H1 (cell line): ENCODE measurements at regions not wholly inside any gene's neighbourhood (a gene's known extent, or its start where the extent isn't known, plus 50 kb on each side); places are given as distances from the start of the nearest gene placed in this dataset.

Experiments
- CTCF ChIA-PET: fragments of 300-600 bp; sonication (Branson Sonifier 250); formaldehyde crosslinking; loops from one replicate; lab custom pipeline; 2021; ENCODE audit not compliant: partially characterized antibody; lab: Charles Lee
- POLR2A ChIA-PET: fragments of 300-600 bp; sonication (Branson Sonifier 250); formaldehyde crosslinking; loops from one replicate; lab custom pipeline; 2021; ENCODE audit warnings: inconsistent platforms; ENCODE audit not compliant: partially characterized antibody; lab: Charles Lee
- DNase-seq, 2 experiments: peaks; one replicate each; pipeline versions ENCODE4 v3.0.0 to v3.0.0-alpha.2; 2010 to 2022; ENCODE audit warnings: low spot score in 2 of 2, low read depth in 1 of 2, mixed read lengths in 1 of 2
- FAIRE-seq: peaks from 2 replicates; lab custom pipeline; 2011; peaks lifted over from hg19 to GRCh38; lab: Jason Lieb, UNC
- H2AFZ ChIP-seq: 2 replicates; pipeline ENCODE4 v1.8.1; 2012; ENCODE audit warnings: low read length, inconsistent platforms
- H2AK5ac ChIP-seq: 2 replicates; pipeline ENCODE4 v1.6.1; 2013; ENCODE audit warnings: low read depth, low read length
- H2BK120ac ChIP-seq: replicated peaks from 2 replicates; pipeline ENCODE3; 2013; ENCODE audit warnings: low read depth, low read length, inconsistent platforms
- H2BK12ac ChIP-seq: 2 replicates; pipeline ENCODE4 v1.6.1; 2013; ENCODE audit warnings: low read depth, low read length
- H2BK15ac ChIP-seq: 2 replicates; pipeline ENCODE4 v1.6.1; 2013; ENCODE audit warnings: low read length
- H2BK20ac ChIP-seq: 2 replicates; pipeline ENCODE4 v1.6.1; 2013; ENCODE audit warnings: low read length
- H2BK5ac ChIP-seq: 2 replicates; pipeline ENCODE4 v1.6.1; 2013; ENCODE audit warnings: low read depth, low read length
- H3K14ac ChIP-seq: 2 replicates; pipeline ENCODE4 v1.6.1; 2013; ENCODE audit warnings: inconsistent platforms; ENCODE audit not compliant: insufficient read length
- H3K18ac ChIP-seq: 2 replicates; pipeline ENCODE4 v1.6.1; 2013; ENCODE audit warnings: low read length; ENCODE audit errors: extremely low read depth
- H3K23ac ChIP-seq: 2 replicates; pipeline ENCODE4 v1.6.1; 2013; ENCODE audit warnings: inconsistent platforms; ENCODE audit not compliant: insufficient read length
- H3K23me2 ChIP-seq: 2 replicates; pipeline ENCODE4 v1.6.1; 2013; ENCODE audit warnings: low read depth, low read length
- H3K27ac ChIP-seq: 2 replicates; pipeline ENCODE4 v1.6.1; 2011; ENCODE audit warnings: low read depth, low read length, inconsistent platforms
- H3K27me3 ChIP-seq, 4 experiments: replicated peaks in 1 of 4; 1 replicate in 1 of 4; 2 replicates in 3 of 4; pipeline versions ENCODE4 v1.6.1 to v1.8.1; 2011 to 2013; ENCODE audit warnings: low read length in 3 of 4, mild to moderate bottlenecking in 3 of 4, inconsistent platforms in 2 of 4, mixed read lengths in 2 of 4, moderate library complexity in 1 of 4; ENCODE audit not compliant: control insufficient read depth in 3 of 4, insufficient read depth in 3 of 4; ENCODE audit errors: extremely low read depth in 1 of 4
- H3K36me3 ChIP-seq, 4 experiments: 2 replicates each; pipeline versions ENCODE4 v1.6.1 to v1.8.1; 2011 to 2013; ENCODE audit warnings: mild to moderate bottlenecking in 4 of 4, low read length in 3 of 4, moderate library complexity in 2 of 4, control low read depth in 1 of 4, inconsistent platforms in 1 of 4; ENCODE audit not compliant: insufficient read depth in 4 of 4, control insufficient read depth in 2 of 4
- H3K4ac ChIP-seq: replicated peaks from 2 replicates; pipeline ENCODE3; 2013; ENCODE audit warnings: low read length, low read depth, mixed read lengths, inconsistent platforms; ENCODE audit not compliant: insufficient read length
- H3K4me1 ChIP-seq, 4 experiments: replicated peaks in 1 of 4; 1 replicate in 1 of 4; 2 replicates in 3 of 4; pipeline versions ENCODE4 v1.6.1 to v1.8.1; 2011 to 2013; ENCODE audit warnings: low read length in 3 of 4, inconsistent platforms in 2 of 4, mixed read lengths in 1 of 4; ENCODE audit not compliant: insufficient read depth in 4 of 4, control insufficient read depth in 3 of 4
- H3K4me2 ChIP-seq, 2 experiments: 2 replicates each; pipeline versions ENCODE4 v1.6.1 to v1.8.1; 2011 to 2013; ENCODE audit warnings: low read depth in 2 of 2, low read length in 2 of 2, control low read depth in 1 of 2, inconsistent platforms in 1 of 2, mild to moderate bottlenecking in 1 of 2; ENCODE audit not compliant: insufficient read depth in 1 of 2
- H3K4me3 ChIP-seq, 4 experiments: fragments of 200-600, 300-600 bp in 1 of 4; sonication (generic), shearing (Covaris generic), sonication (Bioruptor Twin) in 1 of 4; 2 replicates each; pipeline versions ENCODE4 v1.5.1 to v1.8.1; 2011 to 2016; ENCODE audit warnings: low read length in 4 of 4, low read depth in 3 of 4, control low read depth in 2 of 4, inconsistent platforms in 2 of 4, mild to moderate bottlenecking in 2 of 4, mixed read lengths in 1 of 4, moderate library complexity in 1 of 4; ENCODE audit not compliant: insufficient read depth in 2 of 4; ENCODE audit errors: extremely low read depth in 1 of 4
- H3K56ac ChIP-seq: replicated peaks from 2 replicates; pipeline ENCODE3; 2013; ENCODE audit warnings: low read depth, mild to moderate bottlenecking, mixed read lengths, low read length, inconsistent platforms; ENCODE audit not compliant: insufficient read length
- H3K79me1 ChIP-seq: 2 replicates; pipeline ENCODE4 v1.6.1; 2013; ENCODE audit warnings: low read depth, low read length, control low read depth
- H3K79me2 ChIP-seq, 2 experiments: 2 replicates each; pipeline versions ENCODE4 v1.6.1 to v1.8.1; 2012 to 2013; ENCODE audit warnings: low read length in 2 of 2, mild to moderate bottlenecking in 2 of 2, inconsistent platforms in 1 of 2; ENCODE audit not compliant: insufficient read depth in 2 of 2, control insufficient read depth in 1 of 2
- H3K9ac ChIP-seq, 4 experiments: replicated peaks in 1 of 4; 1 replicate in 1 of 4; 2 replicates in 3 of 4; pipeline versions ENCODE4 v1.6.1 to v1.8.1; 2011 to 2013; ENCODE audit warnings: low read depth in 3 of 4, low read length in 3 of 4, control low read depth in 2 of 4, mild to moderate bottlenecking in 2 of 4, moderate library complexity in 2 of 4, inconsistent platforms in 1 of 4; ENCODE audit errors: extremely low read depth in 1 of 4
- H3K9me3 ChIP-seq, 2 experiments: 2 replicates each; pipeline versions ENCODE4 v1.6.1 to v1.8.1; 2012 to 2013; ENCODE audit warnings: mild to moderate bottlenecking in 2 of 2, moderate library complexity in 2 of 2, control low read depth in 1 of 2, inconsistent platforms in 1 of 2, low read depth in 1 of 2, low read length in 1 of 2, mixed read lengths in 1 of 2; ENCODE audit not compliant: insufficient read depth in 2 of 2
- H4K20me1 ChIP-seq, 2 experiments: replicated peaks in 1 of 2; 2 replicates each; pipeline versions ENCODE3 to v1.8.1; 2011 to 2013; ENCODE audit warnings: inconsistent platforms in 2 of 2, low read length in 2 of 2, mild to moderate bottlenecking in 1 of 2; ENCODE audit not compliant: insufficient read depth in 2 of 2, control insufficient read depth in 1 of 2
- H4K5ac ChIP-seq: 2 replicates; pipeline ENCODE4 v1.6.1; 2013; ENCODE audit warnings: low read length, low read depth, mixed read lengths, inconsistent platforms; ENCODE audit not compliant: insufficient read length
- H4K8ac ChIP-seq: 2 replicates; pipeline ENCODE4 v1.8.0; 2013; ENCODE audit warnings: mild to moderate bottlenecking, moderate library complexity, low read length, inconsistent platforms; ENCODE audit not compliant: insufficient read depth; ENCODE audit errors: extremely low read depth
- H4K91ac ChIP-seq: replicated peaks from 2 replicates; pipeline ENCODE3; 2013; ENCODE audit warnings: low read length, mixed read lengths, inconsistent platforms; ENCODE audit not compliant: insufficient read length
- CEBPB ChIP-seq: IDR thresholded peaks from 2 replicates; pipeline ENCODE4 v1.6.1; 2012; ENCODE audit warnings: low read depth, low read length
- CHD2 ChIP-seq: IDR thresholded peaks from 2 replicates; pipeline ENCODE4 v1.6.1; 2012; ENCODE audit warnings: low read length, improper control_type of control experiment
- EP300 ChIP-seq, 2 experiments: IDR thresholded peaks; 1 replicate in 1 of 2; 2 replicates in 1 of 2; pipeline ENCODE4 v1.6.1; 2011 to 2012; ENCODE audit warnings: low read depth in 2 of 2, low read length in 2 of 2, mild to moderate bottlenecking in 2 of 2, borderline replicate concordance in 1 of 2, inconsistent platforms in 1 of 2, moderate library complexity in 1 of 2
- JUN ChIP-seq: IDR thresholded peaks from 2 replicates; pipeline ENCODE4 v1.6.1; 2011; ENCODE audit warnings: low read depth, mild to moderate bottlenecking, improper control_type of control experiment, low read length
- KDM5A ChIP-seq: fragments of 200-600 bp; IDR thresholded peaks from 2 replicates; pipeline ENCODE4 v1.7.1; 2012; ENCODE audit warnings: mild to moderate bottlenecking, low read length, inconsistent platforms, mixed read lengths
- MAX ChIP-seq: IDR thresholded peaks from 2 replicates; pipeline ENCODE4 v1.6.1; 2012; ENCODE audit warnings: inconsistent platforms
- NRF1 ChIP-seq: IDR thresholded peaks from 2 replicates; pipeline ENCODE4 v1.6.1; 2011; ENCODE audit warnings: mild to moderate bottlenecking, low read depth, low read length, improper control_type of control experiment
- SUZ12 ChIP-seq: fragments of 200-600 bp; sonication (generic); IDR thresholded peaks from 2 replicates; pipeline ENCODE4 v1.6.1; 2012; ENCODE audit warnings: mild to moderate bottlenecking, inconsistent platforms, low read length, moderate library complexity, mixed read lengths
- TCF12 ChIP-seq: IDR thresholded peaks from 2 replicates; pipeline ENCODE4 v1.6.1; 2011; ENCODE audit warnings: low read depth, mild to moderate bottlenecking, low read length
- WGBS, 2 experiments: shearing (Covaris generic) in 1 of 2; methylation state at CpG; one replicate each; pipeline versions ENCODE4 v1.1.6 to v1.1.7; 2013 to 2015; ENCODE audit warnings: low lambda C conversion rate in 2 of 2, mixed read lengths in 2 of 2, inconsistent platforms in 1 of 2, low coverage in 1 of 2, missing lambda C conversion rate in 1 of 2; ENCODE audit not compliant: insufficient replicate concordance in 2 of 2, insufficient coverage in 1 of 2, insufficient read length in 1 of 2; ENCODE audit errors: extremely low coverage in 1 of 2, missing lambda C conversion rate in 1 of 2; 5-methylcytosine and 5-hydroxymethylcytosine counted together

- Histone ChIP-seq H2BK5ac (no peak overlapping the region), H3K9ac (no peak overlapping the region), H2AK5ac (no peak overlapping the region), H3K27ac (no peak overlapping the region), H3K56ac (no peak overlapping the region), H3K36me3 (no peaks in the 10 kb centered on the region), H2BK20ac (no peak overlapping the region), H4K91ac (no peak overlapping the region), H3K4me1 (peaks cover 0 to 2% (median under 1%) of the 10 kb centered on the region in 4 experiments; a peak in 1 of 7 replicates), H4K5ac (no peak overlapping the region), H2BK15ac (no peak overlapping the region), H3K23ac (no peak overlapping the region), H3K4me2 (no peak overlapping the region), H3K23me2 (no peaks in the 10 kb centered on the region), H3K27me3 (no peaks in the 10 kb centered on the region), H4K20me1 (no peaks in the 10 kb centered on the region), H3K14ac (no peak overlapping the region), H2BK120ac (no peak overlapping the region), H3K79me1 (no peaks in the 10 kb centered on the region), H4K8ac (no peak overlapping the region), H3K18ac (no peak overlapping the region), H2AFZ (no peak overlapping the region), H3K4ac (no peak overlapping the region), H3K4me3 (no peak overlapping the region), H3K9me3 (no peaks in the 10 kb centered on the region), H3K79me2 (no peaks in the 10 kb centered on the region), H2BK12ac (no peak overlapping the region)
- ChIA-PET POLR2A (no interaction called here), CTCF (interaction anchor here (1.0 kb wide), 1 partner anchor 13 kb away, joined by 3 read pairs; no protein-coding TSS in a partner anchor)
- FAIRE-seq: no peak
- DNase-seq: peak in 1 of 2 experiments; percentile 6
- 95% methylated on average over 5 of the region's 5 CpGs; no CpG with 5 or more reads in 1 of the 2 experiments for WGBS, 2 experiments
- TF ChIP-seq JUN: no peak
- TF ChIP-seq KDM5A: no peak
- no peak for TF ChIP-seq EP300 (IDR thresholded peaks at IDR 0.05; ENCODE audit: borderline replicate concordance in 1 of 2, low read depth in 2 of 2, low read length in 2 of 2)
- no peak for TF ChIP-seq MAX
- no peak for TF ChIP-seq SUZ12
- TF ChIP-seq CEBPB: no peak
- no peak for TF ChIP-seq CHD2
- TF ChIP-seq NRF1: no peak
- TF ChIP-seq TCF12: no peak
Measured at GRCh38 chr4:128587382-128587781, 222.1 kb upstream of the JADE1 start.
